GM18519 (cell line): ENCODE measurements at regions not wholly inside any gene's neighbourhood (a gene's known extent, or its start where the extent isn't known, plus 50 kb on each side); places are given as distances from the start of the nearest gene placed in this dataset.
"Not testable (repeated sequence)": the region's sequence is repeated elsewhere in the genome, so short reads cannot be mapped to it uniquely, and the experiment has no call there.

ENCODE experiments used
- ATAC-seq: cut with Tn5 transposase; IDR thresholded peaks from one replicate; pipeline ENCODE4 v1.9.1; 2021; ENCODE audit warnings: mild to moderate bottlenecking, moderate library complexity; ENCODE audit not compliant: unreplicated experiment, low FRiP score

DNA sequence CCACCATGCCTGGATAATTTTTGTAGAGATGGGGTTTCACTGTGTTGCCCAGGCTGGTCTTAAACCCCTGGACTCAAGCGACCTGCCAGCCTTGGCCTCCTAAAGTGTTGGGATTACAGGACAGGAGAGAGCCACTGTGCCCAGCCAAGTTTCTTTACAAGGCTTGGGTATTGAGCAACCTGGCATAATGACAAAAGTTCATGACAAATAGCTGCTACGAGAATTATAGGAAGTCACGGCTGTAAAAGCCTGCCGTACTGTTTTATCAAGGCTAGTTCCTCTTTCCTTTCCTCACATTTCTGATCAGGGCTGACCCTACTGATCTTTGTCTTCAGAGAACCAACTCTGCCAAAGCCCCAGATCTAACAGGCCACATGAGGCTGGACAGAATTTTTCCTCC, 490.4 kb upstream of the SPRED2 start:
- ATAC-seq: no peak

DNA sequence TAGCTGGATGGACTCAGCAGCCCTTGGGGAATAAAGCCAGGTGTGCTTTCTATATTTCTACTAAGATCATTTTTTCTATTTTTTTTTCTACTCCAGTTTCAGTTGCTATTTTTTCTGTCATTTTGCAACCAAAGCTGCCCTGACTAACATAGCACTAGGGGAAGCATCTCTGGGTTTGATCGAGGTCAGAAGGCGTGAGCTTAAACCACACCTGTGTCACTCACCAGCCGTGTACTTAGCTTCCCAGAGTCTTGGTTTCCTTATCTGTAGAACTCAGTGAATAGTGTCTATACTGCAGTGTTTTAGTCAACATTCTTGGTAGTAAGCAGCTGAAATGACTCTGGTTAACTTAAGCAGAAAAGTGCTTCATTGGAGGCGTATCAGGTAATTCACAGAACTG, 489.6 kb upstream of the SPRED2 start:
- ATAC-seq: peak; percentile 84

DNA sequence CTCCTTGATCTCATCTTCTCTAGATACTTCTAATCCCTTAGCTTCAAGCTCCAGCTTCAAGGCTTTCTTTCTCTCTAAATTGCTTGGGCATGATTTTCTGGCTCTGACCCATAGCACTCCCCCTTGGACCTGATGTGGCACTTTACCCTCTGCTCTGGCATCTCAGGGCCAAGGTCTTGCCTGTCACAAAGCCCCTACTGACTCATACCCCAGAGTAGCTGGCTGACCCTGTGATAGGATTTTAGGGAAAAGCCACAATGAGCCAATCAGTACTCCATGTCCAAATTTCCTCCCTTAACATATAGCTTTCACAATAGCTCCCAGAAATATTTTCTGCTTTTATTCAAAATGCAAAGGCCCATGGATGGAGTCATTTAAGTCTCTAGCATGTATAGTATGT, 488.7 kb upstream of the SPRED2 start:
- no peak for ATAC-seq

DNA sequence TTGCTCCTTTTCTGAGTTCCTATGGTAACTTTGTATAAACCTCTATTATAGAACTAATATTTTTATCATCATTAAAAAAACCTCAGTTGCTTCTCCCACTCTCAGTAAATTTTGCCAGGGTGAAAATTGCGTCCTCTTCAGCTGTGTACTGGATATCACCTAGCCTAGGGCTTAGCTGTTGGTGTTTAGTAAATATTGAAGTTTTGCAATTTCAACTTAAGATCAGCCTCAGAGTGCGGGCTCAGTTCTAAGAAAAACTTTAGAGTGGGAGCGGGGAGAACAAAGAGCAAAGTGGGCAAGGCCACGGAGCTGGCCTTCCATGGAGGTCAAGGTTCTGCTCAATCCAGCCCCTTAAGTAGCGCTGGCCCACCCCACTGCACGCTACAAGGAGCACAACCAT, 488.3 kb upstream of the SPRED2 start:
- no peak for ATAC-seq

DNA sequence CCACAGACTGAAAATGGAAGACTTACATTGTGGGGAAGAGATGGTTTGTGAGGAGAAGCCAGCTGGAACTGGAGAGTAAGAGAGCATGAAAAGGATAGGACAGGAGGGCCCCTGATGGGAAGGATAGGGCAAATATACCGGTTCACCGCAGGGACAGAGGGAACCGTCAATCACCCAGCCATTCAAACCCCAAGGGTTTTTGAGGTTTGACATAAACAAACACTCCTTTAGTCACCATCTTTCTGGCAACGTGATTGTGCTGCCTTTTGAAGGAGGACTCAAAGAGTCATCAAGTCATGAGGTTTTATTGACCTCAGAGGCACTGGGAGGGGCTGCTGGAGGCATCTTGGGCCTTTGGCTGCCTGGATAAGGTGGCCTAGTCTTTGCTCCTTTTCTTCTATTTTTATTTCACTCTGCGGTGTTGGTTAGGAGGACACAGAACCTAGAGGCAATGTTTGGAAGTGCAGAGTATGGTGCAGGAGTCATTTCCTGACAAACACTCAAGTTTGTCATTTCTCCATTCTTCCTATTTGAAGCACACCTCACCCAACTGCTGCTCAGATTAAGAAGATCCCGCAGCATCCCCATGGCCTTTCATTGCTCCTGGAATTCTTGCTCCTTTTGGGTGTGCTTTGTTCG, 487.3 kb upstream of the SPRED2 start:
- no peak for ATAC-seq

DNA sequence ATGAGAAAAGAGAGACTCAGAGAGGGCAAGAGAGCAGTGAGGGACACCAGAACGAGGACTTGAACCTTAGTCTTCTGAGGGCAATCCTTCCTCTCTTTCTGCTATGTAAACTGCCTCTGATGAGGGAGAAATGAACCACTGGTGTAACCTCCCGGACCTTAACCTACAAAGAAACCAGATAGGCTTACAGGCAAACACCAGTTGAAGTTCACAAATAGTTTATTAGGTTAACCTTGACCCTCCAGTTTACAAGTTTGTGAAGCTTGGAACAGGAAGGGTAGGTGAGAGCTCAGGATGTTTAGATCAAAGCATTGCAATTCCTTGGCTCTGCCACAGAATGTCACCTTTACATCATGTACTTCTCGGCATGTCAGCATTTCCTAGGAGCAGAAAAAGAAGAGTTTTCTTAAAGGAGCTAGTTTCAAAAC, 486.4 kb upstream of the SPRED2 start:
- no peak for ATAC-seq

DNA sequence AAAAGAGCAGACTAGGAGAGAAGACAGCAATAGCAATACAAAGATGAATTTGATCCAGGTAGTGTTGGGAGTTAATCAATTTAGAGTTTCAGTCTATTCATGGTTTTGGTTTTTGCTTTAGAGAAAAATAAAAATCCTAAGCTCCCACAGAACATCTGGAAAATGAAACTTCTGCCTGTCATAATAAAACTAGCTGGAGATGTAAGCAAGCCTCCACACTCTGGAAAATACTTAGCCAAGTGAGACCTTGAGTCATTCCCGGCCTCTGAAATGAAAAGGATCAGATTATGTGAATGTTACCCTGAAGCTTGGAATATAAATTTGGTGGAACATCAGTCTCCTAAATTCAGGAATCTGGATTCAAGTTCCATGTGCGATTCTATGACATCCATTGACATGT, 485.6 kb upstream of the SPRED2 start:
- no peak for ATAC-seq

DNA sequence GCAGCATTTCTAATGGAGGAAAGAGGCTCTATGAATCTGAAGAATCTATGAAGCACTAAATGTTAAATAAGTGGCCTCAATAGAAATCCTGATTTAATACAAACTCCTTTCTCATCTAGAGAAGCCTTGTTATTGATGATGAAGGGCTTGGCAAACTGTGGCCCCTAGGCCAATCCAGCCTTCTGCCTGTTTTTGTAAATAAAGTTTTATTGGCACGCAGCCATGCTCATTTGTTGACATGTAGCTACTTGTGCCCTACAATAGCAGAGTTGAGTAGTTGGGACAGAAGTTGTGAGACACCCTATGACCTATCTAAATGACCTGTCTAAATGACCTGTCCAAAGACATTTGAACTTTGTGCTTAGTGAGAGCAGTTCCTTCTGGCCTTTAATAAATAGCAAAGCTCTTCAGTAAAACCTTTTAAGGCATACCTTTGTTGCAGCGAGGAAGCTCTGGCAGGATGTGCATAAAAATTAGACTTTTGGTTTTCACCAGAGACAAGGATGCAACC, 484.4 kb upstream of the SPRED2 start:
- ATAC-seq: no peak

DNA sequence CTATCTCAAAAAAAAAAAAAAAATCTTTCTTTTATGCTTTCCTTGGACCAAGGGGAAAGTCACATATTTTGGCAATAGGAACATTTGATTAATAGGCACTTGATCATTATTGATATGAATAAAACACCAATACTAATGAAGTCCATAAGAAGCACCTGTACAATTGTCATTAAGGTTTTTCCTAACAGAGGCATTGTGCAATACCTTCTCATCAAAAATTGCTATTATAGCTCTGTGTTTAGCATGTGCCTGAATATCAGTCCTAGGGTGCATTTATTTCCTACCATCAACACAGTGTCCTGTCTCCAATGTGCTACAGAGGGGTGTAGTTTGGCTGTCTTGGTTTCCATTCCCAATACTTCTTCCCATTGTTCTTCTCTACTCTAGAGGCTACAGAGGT, 483.8 kb upstream of the SPRED2 start:
- ATAC-seq: no peak

DNA sequence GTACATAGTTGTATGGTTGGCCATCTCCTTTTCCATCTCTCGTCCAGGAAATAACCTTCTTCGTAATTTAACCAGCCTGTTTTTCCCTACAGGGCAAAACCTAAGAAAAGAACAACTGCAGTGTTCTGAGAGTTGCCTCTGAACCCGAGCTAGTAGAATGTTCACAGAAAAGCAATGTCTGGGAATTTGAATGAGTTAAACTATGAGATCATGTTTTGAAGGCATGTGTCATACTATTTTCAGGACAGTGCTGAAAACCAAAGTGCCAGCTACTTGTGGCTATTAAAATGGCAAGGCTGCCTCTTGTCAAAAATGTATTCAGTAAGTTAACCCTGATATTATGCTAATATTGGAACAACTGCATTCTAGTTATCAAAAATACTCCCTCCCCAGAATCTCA, 482.9 kb upstream of the SPRED2 start:
- no peak for ATAC-seq

DNA sequence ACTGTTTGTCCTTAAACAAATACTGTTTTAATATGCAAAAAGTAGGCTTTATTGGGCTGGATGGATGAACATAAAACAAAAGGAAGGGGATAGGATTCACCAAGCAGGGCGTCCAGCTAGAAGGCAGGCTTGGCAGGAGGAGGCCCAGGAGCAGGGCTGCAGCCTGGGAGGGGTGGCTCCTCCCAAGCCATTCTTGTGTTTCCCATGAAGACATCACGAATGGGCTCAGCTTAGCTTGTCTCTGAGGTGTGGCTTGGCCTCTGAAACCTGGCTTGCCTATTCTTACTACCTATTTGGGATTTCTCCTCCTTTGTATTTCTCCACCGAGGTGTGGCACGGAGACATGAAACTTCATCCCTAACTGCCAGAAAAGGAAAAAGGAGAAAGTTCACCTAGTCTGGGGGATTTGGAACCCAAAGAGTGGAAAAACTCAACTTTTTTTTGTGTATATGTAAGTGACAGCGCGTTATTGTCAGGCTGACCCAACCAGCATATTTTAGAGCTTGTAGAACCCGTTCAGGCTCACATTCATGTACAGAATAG, 481.9 kb upstream of the SPRED2 start:
- no peak for ATAC-seq

DNA sequence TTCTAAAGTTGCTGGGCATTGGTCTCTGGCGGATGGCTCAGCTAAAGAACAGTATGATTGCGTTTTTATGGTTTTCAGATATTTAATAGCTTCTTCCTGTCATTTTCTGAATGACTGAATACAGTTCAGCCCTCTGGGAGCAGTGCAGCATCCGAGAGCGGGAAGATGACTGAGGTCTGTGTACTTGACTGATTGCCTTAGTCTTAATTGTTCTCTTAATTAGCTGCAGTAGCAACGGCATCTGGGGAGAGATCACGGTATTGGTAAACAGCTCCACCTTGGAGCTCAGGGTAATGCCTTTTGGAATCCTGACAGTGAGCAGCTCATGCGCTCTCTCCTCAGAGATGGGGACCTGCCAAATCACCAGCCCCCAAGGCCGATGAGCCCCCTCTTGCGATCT, 481.4 kb upstream of the SPRED2 start:
- ATAC-seq: no peak

DNA sequence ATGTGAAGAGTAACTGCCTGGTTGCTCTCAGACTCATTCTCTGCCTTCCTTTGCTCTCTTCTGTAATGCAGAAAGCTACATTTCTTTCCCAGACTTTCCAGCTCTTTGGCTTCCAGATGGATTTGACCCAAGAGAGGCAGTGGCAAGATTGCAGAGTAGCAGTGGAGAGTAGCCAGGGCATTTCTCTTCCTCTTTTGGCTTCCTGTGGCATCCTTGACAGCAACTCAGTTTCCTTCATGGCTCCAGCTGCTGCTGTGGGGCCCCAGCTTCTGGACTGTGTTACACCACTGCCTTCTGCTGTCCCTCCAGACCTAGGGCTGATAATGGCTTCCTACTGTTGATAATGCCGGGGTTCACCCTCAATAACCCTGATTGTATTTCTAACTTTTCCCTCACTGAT, 469.4 kb upstream of the SPRED2 start:
- ATAC-seq: no peak

DNA sequence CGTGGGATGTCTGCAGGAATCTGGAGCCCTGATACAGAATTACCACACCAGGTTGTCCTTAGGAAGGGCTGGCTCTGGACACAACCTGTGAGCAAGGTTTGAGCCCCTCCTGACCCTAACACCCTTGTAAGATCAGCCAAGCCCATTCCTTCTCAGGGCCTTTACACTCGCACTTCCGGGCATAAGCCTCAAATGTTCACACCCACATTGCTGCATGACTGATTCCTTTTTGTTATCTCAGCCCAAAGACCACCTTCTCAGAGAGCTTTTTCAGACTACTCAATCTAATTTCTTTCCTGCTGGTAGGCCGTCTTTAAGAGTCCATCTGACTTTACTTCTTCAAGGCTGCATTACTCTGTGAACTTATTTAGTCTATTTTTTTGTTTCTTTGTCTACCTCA, 464.0 kb upstream of the SPRED2 start:
- no peak for ATAC-seq

DNA sequence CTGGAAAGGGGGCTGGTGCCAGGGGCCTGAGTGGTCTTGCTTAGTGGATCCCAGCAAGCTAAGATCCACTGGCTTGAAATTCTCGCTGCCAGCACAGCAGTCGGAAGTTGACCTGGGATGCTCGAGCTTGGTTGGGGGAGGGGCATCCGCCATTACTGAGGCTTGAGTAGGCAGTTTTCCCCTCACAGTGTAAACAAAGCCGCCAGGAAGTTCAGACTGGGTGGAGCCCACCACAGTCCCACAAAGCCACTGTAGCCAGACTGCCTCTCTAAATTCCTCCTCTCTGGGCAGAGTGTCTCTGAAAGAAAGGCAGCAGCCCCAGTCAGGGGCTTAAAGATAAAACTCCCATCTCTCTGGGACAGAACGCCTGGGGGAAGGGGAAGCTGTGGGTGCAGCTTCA, 457.7 kb upstream of the SPRED2 start:
- ATAC-seq: not testable (repeated sequence)

DNA sequence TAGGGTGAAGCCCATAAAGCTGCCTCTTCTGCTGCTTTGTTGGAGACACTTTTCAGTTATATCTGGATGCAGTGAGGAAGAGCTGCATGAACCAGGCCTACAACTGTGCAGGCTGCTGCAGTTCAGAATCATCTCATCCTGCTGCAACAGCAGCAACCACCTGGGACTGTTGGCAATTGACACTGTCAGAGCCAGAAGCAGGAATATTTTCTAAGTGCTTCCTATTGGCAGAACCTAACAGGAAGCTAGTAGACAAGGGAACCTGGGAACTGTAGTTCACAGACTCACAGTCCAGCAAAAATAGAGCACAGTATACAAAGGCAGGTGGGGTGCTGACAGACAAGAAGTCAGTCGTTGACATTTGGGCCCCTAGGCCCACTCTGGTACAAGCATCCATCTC, 452.9 kb upstream of the SPRED2 start:
- no peak for ATAC-seq

DNA sequence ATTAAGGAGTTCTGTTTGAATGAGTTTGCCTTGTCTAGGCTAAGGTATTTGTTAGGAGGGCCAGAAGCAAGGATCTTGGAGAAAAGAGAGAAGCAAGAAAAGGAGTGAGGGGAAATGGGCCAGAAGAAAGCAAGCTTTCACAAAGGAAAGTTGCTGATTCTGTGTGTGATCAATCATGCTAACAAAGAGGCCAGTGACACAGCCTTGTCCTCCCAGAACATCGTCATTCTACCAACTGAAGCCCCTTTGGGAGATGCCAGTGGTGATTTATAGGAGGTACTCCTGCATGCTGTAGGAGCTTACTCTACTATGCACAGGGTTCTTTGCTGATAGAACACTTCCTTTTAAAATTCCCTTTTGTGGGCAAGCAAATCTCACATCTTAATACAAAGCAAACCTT, 449.2 kb upstream of the SPRED2 start:
- ATAC-seq: no peak

DNA sequence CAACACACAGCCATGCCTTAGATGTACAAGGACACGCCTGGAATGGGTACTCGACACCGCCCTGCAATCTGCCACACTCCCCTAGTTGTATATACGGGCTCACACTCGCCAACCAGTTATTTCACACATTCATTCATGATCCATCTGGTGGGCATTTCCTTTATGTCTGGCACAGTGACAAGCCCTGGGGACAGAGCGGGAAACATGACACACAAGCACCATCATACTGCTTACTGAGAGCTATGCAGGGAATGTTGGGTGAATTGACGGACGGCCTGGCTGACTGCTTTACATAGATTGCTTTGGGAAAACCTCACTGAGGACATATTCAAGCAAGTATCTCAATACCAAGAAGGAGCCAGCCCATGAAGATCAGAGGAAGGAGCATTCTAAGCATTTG, 448.0 kb upstream of the SPRED2 start:
- no peak for ATAC-seq

DNA sequence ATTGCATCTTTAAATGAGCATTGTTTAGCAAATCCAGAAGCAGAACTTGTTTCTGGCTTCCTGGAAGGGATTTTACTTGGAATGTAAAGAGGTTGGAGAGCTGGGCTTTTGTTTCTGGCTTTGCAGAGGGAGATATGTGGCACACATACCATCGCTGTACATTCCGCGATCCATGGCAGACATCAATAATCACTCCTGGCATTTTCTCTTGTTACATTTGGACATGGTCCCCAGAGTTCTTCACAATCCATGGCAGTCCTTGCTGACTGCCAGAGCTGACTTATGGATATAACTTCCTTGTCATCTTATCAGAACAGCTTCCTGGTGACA, 445.6 kb upstream of the SPRED2 start:
- ATAC-seq: no peak

DNA sequence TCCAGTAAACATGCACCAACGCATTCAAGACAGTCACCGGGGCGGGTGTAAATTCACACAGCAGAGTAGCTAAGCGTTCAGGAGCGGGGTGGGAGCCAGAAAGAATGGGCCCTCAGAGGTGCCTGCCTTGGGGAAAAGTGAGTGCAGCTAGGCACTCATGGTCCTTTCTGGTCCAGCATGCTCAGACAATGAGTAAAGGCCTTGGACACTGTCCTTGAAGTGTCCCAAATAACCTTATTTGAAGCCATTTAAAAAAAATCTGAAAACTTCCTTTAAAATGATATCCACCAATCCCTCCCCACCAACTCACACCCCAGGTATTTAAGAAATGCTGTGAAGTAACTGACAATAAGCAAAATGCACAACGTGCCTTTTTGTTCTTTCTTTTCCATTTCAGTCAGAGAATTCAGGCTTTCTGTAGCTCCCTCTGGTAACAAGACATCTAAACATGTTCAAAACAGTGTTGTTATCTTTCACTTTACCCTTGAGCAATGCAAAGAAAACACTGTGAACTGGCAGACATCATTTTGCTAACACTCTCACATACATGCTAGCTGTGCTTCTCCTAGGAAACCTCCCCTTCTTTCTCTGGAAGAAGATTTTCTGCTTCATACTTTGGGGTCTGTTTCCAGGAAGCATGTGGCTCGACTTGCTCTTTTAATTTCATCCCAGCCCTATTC, 445.1 kb upstream of the SPRED2 start:
- ATAC-seq: no peak

DNA sequence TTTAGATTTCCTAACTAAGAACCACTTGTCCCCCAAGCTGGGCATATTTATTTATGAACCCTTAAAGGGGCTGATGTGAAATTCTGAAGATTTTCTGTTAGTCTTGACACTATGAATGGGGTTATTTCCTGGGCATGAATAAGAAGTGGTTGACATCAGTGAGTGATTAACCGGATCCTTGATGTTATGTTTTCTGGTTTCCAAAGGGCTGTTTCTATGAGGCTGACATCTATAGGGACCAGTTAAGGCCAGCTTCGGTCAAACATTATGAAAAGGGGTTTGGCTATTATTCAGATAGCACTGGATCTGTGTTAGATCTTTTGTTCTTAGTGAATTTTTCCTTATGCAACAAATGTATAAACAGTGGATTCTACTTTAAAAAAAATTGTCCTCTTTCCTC, 443.7 kb upstream of the SPRED2 start:
- ATAC-seq: no peak

DNA sequence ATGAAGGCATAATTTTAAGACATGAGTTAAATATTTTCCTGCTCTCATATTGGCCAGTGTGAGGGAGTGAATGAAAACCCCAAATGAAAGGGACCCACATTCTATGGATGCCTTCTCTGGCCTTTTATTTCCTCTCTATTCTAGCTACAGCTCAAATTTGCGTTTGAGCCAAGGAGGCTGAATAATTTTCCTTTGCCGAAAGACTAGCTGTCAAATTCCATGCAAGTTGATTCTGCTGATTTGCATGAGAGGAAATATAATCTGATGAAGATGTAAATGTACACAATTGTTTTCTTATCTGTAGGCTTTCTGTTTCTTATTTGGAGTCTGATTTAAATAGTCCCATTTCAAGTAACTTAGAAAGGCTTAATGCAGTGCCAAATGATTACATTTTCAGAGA, 438.4 kb upstream of the SPRED2 start:
- no peak for ATAC-seq
